Retinal pigment epithelial cell (primary cell): ENCODE measurements at regions not wholly inside any gene's neighbourhood (a gene's known extent, or its start where the extent isn't known, plus 50 kb on each side); places are given as distances from the start of the nearest gene placed in this dataset.
A peak's percentile ranks its signal among the peaks of the same experiment; 100 is the strongest.

ENCODE experiments used
- DNase-seq: peaks from one replicate; pipeline ENCODE4 v3.0.0-alpha.2; 2010; ENCODE audit warnings: low read depth
- H3K4me3 ChIP-seq: 2 replicates; pipeline ENCODE4 v1.5.1; 2011; ENCODE audit warnings: mild to moderate bottlenecking, low read length, control low read depth, moderate library complexity
- CTCF ChIP-seq: conservative IDR thresholded peaks from 2 replicates; pipeline ENCODE4 v1.5.1; 2011; ENCODE audit warnings: low read depth, low read length, control low read depth, inconsistent platforms

DNA sequence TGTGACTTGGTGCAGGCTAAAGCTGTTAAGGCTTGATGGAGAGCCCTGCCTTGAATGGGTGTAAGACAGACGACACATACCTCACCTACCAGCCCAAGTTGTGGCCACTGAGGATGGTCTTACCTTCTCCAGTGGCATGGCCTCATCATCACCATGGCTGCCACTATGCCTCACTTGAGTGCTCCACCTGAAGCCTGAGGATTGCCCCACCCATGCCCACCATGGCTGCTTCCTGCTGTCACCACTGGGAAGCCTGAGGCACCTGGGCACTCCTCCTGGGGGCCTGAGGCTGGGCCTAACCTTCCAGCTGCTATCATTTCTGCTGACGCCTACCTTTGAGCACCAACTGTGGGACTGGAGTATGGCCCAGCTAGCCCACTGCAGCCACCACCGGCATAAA, 1605.7 kb upstream of the FLRT2 start:
- DNase-seq = no peak
- TF ChIP-seq CTCF = no peak
- no peak overlapping the region for H3K4me3 ChIP-seq

DNA sequence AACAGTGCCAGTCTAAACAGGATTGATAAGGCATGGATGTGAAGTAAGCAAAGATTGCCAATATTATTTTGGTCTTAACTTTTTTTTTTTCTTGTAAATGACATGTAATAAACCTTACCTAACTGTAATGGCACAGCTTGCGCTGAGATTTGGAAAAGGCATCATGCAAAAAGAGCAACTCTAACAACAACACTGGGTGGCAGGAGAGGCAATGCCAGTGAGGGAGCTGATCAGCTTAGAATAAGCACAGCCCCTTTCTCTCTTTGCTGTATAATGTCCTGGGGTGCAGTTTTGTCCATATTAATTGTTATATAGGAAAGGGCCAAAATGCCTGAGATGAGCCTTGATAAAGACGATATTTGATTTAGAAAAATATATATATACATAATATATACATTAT, 1589.7 kb upstream of the FLRT2 start:
- no peak overlapping the region for H3K4me3 ChIP-seq
- no peak for DNase-seq
- TF ChIP-seq CTCF = peak; percentile 39

- no peak overlapping the region for H3K4me3 ChIP-seq
- TF ChIP-seq CTCF = no peak
- no peak for DNase-seq
Observed at GRCh38 chr14:83958359-83958758, 1571.6 kb upstream of the FLRT2 start.

DNA sequence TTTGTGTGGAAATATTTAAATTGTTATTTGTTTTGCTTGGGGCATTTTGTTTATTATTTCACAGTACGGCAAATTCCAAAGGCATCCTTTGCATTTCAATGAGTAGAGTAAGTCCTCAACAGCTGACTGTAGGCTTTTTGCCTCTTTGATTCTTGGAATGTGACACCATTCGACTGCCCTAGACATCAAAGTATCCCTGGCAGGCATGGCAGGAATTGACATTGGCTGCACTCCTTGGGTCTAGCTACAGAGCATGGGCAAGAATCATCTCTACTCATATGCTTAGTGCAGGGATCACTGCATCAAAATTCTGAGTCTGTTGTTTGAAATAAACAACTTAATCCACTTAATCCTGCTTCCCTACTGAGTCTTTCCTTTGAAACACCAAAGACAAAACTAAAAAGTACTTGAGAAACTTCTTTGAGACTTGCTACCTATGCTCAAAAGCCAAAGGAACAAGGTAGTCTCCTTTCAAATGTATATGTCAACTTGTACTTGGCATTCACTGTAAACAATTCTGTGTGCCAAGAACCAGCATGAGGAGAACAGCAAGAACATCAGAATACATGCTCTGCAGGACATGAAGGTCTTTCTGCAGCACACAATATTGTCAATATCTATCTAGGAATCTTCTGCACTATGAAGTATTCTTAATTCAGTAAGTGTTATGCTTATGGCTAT, 1569.0 kb upstream of the FLRT2 start:
- DNase-seq = no peak
- H3K4me3 ChIP-seq = no peak overlapping the region
- no peak for TF ChIP-seq CTCF

GRCh38 chr14:83969998-83970397, 1559.9 kb upstream of the FLRT2 start:
- TF ChIP-seq CTCF = no peak
- no peak overlapping the region for H3K4me3 ChIP-seq
- DNase-seq = no peak

GRCh38 chr14:83972631-83973030, 1557.3 kb upstream of the FLRT2 start:
- no peak for TF ChIP-seq CTCF
- no peak overlapping the region for H3K4me3 ChIP-seq
- DNase-seq = no peak

GRCh38 chr14:83974647-83975163, 1555.2 kb upstream of the FLRT2 start:
- TF ChIP-seq CTCF = no peak

More at GRCh38 chr14:83974647-83975163, 1555.2 kb upstream of the FLRT2 start:
- H3K4me3 ChIP-seq = no peak overlapping the region
- no peak for DNase-seq
